ENCODE measurements at regions not wholly inside any gene's neighbourhood (a gene's known extent, or its start where the extent isn't known, plus 50 kb on each side); places are given as distances from the start of the nearest gene placed in this dataset.

DNA sequence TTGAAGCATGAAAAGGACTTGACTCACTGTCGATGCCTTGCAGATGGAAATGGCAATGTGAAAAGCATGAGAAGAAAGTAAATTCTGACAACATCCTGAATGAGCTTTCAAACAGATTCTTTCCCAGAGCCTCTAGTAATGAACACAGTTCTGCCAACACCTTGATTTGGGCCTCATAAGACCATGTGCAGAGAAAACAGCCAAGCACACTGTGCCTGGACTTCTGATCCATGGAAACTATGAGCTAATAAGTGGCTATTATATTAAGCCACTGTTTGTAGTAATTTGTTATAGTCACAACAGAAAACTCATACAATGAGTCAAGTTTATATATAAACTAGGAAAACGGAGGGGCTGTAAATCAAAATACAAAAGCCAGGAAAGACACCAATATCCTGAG, 477.3 kb downstream of the MBD2 start:
- no peak for DNase-seq
- no peak overlapping the region for H3K4me3 Mint-ChIP-seq
- no peaks in the 10 kb centered on the region for H3K4me1 Mint-ChIP-seq
- H3K9me3 Mint-ChIP-seq, result no peaks in the 10 kb centered on the region
- no peak overlapping the region for H3K27ac Mint-ChIP-seq
- no peaks in the 10 kb centered on the region for H3K36me3 Mint-ChIP-seq (ENCODE audit: low read depth)
- POLR2A ChIA-PET, result no interaction called here
- CTCF ChIA-PET, result interaction anchor here (0.6 kb wide), 1 partner anchor 194 kb away, joined by 4 read pairs; no protein-coding TSS in a partner anchor
- H3K27me3 Mint-ChIP-seq, result no peaks in the 10 kb centered on the region

DNA sequence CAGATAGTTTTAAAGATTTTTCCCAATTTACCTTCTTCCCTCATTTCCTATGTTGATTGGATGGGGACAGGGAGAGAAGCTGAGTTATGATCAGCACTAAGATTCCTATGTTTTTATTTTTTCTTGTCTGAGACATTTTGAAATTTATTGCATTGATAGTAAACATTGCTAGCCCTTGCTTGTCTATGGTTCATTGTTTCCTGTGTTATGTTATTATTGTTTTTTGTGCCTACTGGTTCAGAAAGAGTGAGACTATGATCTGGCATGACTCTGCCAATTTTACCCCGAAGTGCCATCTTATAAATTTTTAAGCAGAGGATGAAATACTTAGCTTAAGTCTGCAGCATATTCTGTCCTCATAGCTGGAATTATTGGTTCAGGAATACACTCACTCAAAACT, 478.5 kb downstream of the MBD2 start:
- Mint-ChIP-seq H3K9me3 (no peaks in the 10 kb centered on the region), H3K36me3 (ENCODE audit: low read depth) (no peaks in the 10 kb centered on the region), H3K4me3 (no peak overlapping the region), H3K27ac (no peak overlapping the region), H3K27me3 (no peaks in the 10 kb centered on the region), H3K4me1 (no peaks in the 10 kb centered on the region)
- CTCF ChIA-PET, result no interaction called here
- DNase-seq, result no peak
- POLR2A ChIA-PET, result no interaction called here

DNA sequence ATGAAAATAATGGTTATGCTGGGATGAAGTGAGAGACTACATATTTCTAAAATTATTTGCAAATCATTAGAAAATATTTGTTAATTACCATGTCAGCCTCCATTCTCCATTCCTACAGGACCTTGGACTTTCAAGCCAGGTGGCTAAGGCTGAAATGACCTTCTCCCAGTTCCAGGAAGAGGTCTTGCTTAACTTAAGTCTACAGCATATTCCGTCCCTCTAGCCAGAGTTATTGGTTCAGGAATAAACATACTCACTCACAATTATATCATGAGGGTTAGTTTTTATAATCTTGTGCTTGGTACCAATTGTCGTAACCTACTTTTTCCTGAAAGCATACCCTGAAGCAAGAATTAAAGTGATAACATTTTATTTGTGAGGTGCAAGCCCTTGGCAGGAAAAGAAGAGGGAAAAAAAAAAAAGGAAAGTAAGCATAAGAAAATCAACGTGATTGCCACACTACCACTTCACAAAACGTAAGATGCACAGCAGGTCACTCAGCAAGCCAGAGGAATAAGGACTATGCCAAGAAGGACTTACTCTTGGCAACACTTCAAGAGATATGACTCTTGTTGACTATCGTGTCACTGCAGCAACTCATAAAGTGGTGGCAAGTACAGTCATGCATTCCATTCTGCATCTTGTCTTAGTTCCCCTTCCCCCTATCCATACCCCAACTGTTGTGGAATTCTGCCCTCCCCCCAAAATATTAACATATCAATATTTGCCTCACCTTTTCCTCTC, 479.1 kb downstream of the MBD2 start:
- no peaks in the 10 kb centered on the region for H3K4me1 Mint-ChIP-seq
- no peak for DNase-seq
- no peaks in the 10 kb centered on the region for H3K9me3 Mint-ChIP-seq
- ChIA-PET POLR2A (no interaction called here), CTCF (no interaction called here)
- no peak overlapping the region for H3K27ac Mint-ChIP-seq
- no peak overlapping the region for H3K4me3 Mint-ChIP-seq
- H3K27me3 Mint-ChIP-seq, result no peaks in the 10 kb centered on the region
- no peaks in the 10 kb centered on the region for H3K36me3 Mint-ChIP-seq (ENCODE audit: low read depth)

DNA sequence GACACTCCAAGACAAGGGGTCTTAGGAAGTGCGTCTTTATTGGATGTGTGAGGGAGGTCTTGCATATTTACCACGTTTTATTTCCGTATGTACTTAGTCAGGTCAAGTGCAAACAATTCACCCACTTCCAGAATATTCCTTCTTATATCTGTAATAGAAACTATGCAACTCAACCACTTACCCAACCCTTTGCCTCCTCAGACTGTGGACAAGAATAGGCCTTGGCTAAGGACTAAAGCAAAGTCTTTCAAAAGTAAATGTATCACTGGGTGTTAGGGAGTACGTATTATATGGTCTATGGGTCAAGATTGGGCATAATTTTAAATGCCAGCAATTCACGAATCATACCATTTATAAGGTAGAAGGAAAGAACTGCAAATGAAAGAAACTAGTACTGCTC, 484.8 kb downstream of the MBD2 start:
- Mint-ChIP-seq H3K27me3 (no peaks in the 10 kb centered on the region), H3K4me1 (no peaks in the 10 kb centered on the region), H3K9me3 (peaks cover 4% of the 10 kb centered on the region), H3K36me3 (ENCODE audit: low read depth) (no peaks in the 10 kb centered on the region), H3K4me3 (no peak overlapping the region), H3K27ac (no peak overlapping the region)
- DNase-seq, result no peak
- POLR2A ChIA-PET, result no interaction called here
- CTCF ChIA-PET, result no interaction called here

DNA sequence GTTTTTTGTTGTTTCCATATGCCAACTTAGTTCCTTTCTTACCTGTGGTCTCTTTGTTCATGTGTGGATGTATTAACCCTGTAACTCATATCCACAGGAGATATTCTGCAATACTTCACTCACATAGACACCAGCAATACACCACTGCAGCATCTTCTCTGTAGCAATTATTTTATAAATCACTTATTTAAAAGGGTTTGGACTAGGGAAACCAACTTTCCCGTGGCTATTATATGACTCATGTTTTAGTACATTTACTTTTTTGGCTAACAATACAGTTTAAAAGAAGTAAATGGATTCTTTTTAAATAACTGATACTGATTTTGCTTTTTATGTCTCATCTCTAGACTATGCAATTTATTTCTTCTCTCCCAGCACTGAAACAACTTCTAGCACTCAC, 488.9 kb downstream of the MBD2 start:
- CTCF ChIA-PET, result no interaction called here
- no peak for DNase-seq
- H3K27me3 Mint-ChIP-seq, result no peaks in the 10 kb centered on the region

DNA sequence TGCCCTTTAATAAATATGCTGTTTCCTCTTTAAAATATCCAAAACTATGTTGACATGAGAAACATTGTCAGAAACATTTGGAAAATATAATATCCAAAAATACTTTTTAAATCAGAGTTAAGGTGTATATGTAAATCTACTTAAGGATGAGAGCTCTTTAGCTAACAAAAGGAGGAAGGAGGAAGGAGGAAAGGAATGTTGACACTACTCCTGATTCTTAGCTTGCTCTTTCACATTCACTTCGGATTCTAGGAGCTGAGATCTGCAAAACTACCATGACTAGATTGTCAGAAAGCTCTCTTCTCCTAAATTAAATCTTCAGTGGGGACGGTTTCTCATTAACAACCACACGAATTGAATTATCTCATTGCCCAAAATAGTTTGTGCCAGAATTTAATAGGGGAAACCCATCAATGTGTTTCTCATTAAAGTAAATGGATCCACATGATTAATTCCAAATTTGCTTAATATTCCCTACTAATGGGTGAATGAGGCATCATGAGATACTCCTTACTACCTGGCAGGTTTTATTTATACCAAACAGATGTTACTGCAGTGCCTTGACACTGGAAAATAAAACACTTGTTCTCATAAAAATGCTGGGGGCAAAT, 509.1 kb downstream of the MBD2 start:
- no peaks in the 10 kb centered on the region for H3K9me3 Mint-ChIP-seq
- H3K36me3 Mint-ChIP-seq (ENCODE audit: low read depth), result no peaks in the 10 kb centered on the region

More for the DNA sequence above, 488.9 kb downstream of the MBD2 start:
- H3K4me3 Mint-ChIP-seq, result no peak overlapping the region
- H3K36me3 Mint-ChIP-seq (ENCODE audit: low read depth), result no peaks in the 10 kb centered on the region
- POLR2A ChIA-PET, result interaction anchor here (0.5 kb wide), 1 partner anchor 290 kb away, joined by 4 read pairs; no protein-coding TSS in a partner anchor
- no peak overlapping the region for H3K27ac Mint-ChIP-seq
- H3K9me3 Mint-ChIP-seq, result peaks cover 9% of the 10 kb centered on the region
- no peaks in the 10 kb centered on the region for H3K4me1 Mint-ChIP-seq

DNA sequence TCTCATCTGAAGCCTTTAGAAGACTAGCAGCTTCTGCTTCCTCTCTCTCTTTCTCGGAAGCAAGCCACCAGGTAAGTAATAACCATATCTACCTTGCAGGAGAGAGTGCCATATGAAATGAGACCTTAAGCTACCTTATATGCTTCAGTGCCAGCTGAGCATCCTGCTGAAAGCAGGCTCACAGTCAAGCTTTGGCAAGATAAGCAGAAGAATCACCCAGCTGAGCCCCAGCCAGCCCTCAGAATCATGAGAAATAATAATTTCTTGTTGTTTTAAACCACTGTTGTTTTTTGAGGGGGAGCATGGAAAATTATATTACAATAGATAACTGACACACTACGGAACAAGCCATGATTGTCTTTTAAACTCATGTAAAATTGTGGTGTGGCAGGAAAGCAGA, 514.4 kb downstream of the MBD2 start:
- ChIA-PET POLR2A (no interaction called here), CTCF (no interaction called here)
- no peak overlapping the region for H3K4me3 Mint-ChIP-seq
- no peak overlapping the region for H3K27ac Mint-ChIP-seq
- no peaks in the 10 kb centered on the region for H3K36me3 Mint-ChIP-seq (ENCODE audit: low read depth)
- H3K4me1 Mint-ChIP-seq, result no peaks in the 10 kb centered on the region
- no peaks in the 10 kb centered on the region for H3K27me3 Mint-ChIP-seq
- H3K9me3 Mint-ChIP-seq, result no peaks in the 10 kb centered on the region
- DNase-seq, result no peak

More for the DNA sequence above, 509.1 kb downstream of the MBD2 start:
- Mint-ChIP-seq H3K4me1 (no peaks in the 10 kb centered on the region), H3K27me3 (no peaks in the 10 kb centered on the region), H3K4me3 (no peak overlapping the region), H3K27ac (no peak overlapping the region)
- ChIA-PET CTCF (no interaction called here), POLR2A (no interaction called here)
- DNase-seq, result no peak

DNA sequence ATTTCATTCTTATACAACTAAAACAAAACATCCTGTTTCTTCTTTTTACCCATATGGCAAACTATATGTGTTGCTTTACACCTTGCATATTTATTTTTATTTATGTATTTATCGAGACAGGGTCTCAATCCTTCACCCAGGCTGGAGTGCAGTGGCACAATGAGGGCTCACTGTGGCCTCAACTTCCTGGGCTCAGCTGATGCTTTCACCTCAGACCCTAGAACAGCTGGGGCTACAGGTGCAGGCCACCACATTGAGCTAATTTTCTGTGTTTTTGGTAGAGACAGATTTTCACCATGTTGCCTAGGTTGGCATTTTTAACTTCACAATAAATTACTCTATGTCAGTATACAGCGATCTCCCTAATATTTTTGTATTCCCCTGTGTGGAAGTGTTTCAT, 522.0 kb downstream of the MBD2 start:
- no peak overlapping the region for H3K27ac Mint-ChIP-seq
- H3K27me3 Mint-ChIP-seq, result no peaks in the 10 kb centered on the region
- no peak for DNase-seq
- no peaks in the 10 kb centered on the region for H3K36me3 Mint-ChIP-seq (ENCODE audit: low read depth)
- POLR2A ChIA-PET, result no interaction called here
- no peaks in the 10 kb centered on the region for H3K9me3 Mint-ChIP-seq
- H3K4me1 Mint-ChIP-seq, result no peaks in the 10 kb centered on the region
- CTCF ChIA-PET, result no interaction called here
- H3K4me3 Mint-ChIP-seq, result no peak overlapping the region

DNA sequence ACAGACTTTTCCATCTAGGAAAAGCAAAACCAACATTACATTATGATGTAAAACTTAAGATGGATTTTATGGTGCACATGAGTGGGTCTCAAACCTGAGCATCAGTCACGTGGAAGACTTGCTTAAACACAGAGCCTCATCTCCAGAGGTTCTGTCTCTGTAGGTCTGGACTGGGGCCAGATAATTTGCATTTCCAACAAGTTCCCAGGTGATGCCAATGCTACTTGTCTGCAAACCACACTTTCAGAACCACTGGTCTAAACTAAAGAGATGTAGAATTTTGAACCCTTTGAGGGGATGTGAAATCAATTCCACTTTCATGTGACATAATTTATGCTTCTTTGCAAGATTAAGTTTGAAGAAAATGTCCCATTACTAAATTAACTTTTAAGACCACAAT, 522.8 kb downstream of the MBD2 start:
- ChIA-PET POLR2A (no interaction called here), CTCF (no interaction called here)
- Mint-ChIP-seq H3K4me1 (no peaks in the 10 kb centered on the region), H3K27ac (no peak overlapping the region), H3K9me3 (no peaks in the 10 kb centered on the region), H3K4me3 (no peak overlapping the region), H3K36me3 (ENCODE audit: low read depth) (no peaks in the 10 kb centered on the region), H3K27me3 (no peaks in the 10 kb centered on the region)
- DNase-seq, result no peak

DNA sequence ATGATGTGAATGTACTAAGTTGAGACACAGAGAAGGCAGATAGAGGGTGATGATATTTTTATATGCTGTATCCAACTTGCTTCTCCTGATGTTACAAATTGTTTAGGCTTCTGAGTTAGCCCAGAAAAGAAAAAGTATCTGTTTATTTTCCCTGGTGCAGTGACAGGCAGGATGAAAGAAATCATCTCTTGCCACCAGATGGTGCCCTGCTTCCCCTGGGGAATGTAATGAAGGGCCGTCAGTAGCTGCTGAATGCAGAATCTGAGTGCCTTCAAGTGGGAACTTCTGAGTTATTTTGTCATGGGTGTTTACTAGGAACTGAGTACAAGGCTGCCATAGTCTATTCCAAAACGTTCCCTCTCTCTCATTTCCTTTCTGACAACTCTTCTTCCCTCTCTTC, 525.6 kb downstream of the MBD2 start:
- Mint-ChIP-seq H3K4me3 (no peak overlapping the region), H3K4me1 (no peaks in the 10 kb centered on the region), H3K27me3 (no peaks in the 10 kb centered on the region), H3K27ac (no peak overlapping the region), H3K9me3 (no peaks in the 10 kb centered on the region), H3K36me3 (ENCODE audit: low read depth) (no peaks in the 10 kb centered on the region)
- ChIA-PET CTCF (no interaction called here), POLR2A (no interaction called here)
- DNase-seq, result no peak

DNA sequence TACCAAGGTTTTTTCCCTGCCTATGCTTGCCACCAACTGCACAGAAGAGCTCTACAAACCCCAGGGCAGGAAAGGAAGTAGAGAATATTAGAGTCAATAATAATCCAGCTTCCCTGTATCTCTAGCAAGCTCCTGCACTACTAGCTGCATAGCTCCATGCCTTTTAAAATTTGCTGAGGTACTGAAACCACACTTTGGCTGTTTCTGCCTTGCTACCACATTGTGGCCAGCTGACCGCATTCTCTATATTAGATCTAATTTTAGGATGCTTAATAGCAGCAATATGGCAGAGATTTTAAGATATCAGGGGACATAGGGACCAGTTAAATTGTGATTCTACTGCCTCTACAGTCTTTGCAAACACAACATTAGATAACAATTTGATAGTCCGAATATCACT, 534.6 kb downstream of the MBD2 start:
- no peak overlapping the region for H3K27ac Mint-ChIP-seq
- H3K27me3 Mint-ChIP-seq, result no peaks in the 10 kb centered on the region
- H3K36me3 Mint-ChIP-seq (ENCODE audit: low read depth), result no peaks in the 10 kb centered on the region
- no peak for DNase-seq
- ChIA-PET CTCF (no interaction called here), POLR2A (no interaction called here)
- H3K4me1 Mint-ChIP-seq, result no peaks in the 10 kb centered on the region
- H3K9me3 Mint-ChIP-seq, result no peaks in the 10 kb centered on the region
- no peak overlapping the region for H3K4me3 Mint-ChIP-seq

DNA sequence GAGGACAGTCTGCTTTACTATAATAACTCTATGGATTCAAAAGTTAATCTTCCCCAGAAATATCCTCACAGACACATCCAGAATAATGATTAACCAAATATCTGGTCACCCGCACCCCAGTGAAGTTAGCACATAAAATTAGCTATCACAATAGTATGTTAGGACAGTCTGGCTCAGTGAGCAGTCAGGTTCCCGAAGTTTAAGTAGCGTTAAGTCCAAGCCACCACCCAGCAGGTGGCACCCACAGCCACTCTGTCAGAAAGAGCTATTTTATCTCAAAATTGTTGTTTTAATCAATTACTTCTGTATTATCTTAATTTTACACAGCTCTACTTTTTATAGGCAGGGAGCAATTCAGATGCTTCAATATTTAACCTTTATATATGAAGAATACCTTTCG, 537.5 kb downstream of the MBD2 start:
- Mint-ChIP-seq H3K36me3 (ENCODE audit: low read depth) (no peaks in the 10 kb centered on the region), H3K9me3 (no peaks in the 10 kb centered on the region), H3K4me1 (no peaks in the 10 kb centered on the region), H3K4me3 (no peak overlapping the region), H3K27me3 (no peaks in the 10 kb centered on the region), H3K27ac (no peak overlapping the region)
- ChIA-PET POLR2A (no interaction called here), CTCF (no interaction called here)
- no peak for DNase-seq

DNA sequence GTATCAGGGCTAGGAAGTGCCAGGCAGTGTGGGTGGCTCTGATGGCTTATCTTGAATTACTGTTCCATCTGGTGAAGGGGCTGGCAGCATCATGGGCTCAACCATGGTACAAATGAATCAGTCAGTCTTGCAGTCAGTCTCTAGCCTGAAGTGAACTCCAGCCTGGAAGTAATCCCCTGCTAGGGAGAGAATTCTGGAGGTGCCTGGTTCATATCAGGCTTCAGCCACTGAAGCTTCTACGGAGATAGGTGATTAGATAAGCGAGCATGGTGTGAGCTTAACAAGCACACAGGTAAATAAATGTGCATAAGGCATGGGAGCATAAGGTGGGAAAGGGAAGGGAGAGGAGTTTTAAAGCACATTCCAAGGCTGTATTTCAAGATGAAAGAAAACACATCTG, 541.7 kb downstream of the MBD2 start:
- POLR2A ChIA-PET, result interaction anchor here (0.7 kb wide), 1 partner anchor 22 kb away, joined by 3 read pairs; no protein-coding TSS in a partner anchor
- H3K27ac Mint-ChIP-seq, result no peak overlapping the region
- no peak overlapping the region for H3K4me3 Mint-ChIP-seq
- no peak for DNase-seq
- CTCF ChIA-PET, result no interaction called here
- H3K9me3 Mint-ChIP-seq, result no peaks in the 10 kb centered on the region
- H3K36me3 Mint-ChIP-seq (ENCODE audit: low read depth), result no peaks in the 10 kb centered on the region
- no peaks in the 10 kb centered on the region for H3K4me1 Mint-ChIP-seq
- H3K27me3 Mint-ChIP-seq, result no peaks in the 10 kb centered on the region

DNA sequence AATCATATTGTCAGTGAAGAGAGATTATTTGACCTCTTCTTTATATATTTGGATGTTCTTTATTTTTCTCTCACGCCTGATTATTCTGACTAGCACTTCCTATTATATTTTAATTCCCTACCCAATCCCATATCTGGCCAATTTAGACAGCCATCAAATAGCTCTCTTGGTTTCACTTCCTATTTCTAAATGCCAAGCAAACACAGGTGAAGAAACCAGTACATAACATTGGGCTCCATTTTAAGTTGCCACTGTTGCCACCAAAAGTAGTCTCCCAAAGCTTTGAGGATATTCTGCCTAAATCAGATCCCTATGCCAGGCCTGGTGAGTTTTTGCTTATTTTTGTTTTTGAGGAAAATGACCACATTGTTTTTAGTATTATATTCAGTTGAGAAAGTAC, 547.0 kb downstream of the MBD2 start:
- ChIA-PET CTCF (no interaction called here), POLR2A (no interaction called here)

More for the DNA sequence above, 547.0 kb downstream of the MBD2 start:
- Mint-ChIP-seq H3K4me3 (no peak overlapping the region), H3K9me3 (peaks cover 5% of the 10 kb centered on the region), H3K27ac (no peak overlapping the region), H3K36me3 (ENCODE audit: low read depth) (no peaks in the 10 kb centered on the region), H3K27me3 (no peaks in the 10 kb centered on the region), H3K4me1 (no peaks in the 10 kb centered on the region)
- DNase-seq, result no peak

Data from activated CD4-positive, alpha-beta T cell treated with anti-CD3 and anti-CD28 coated beads, Interleukin-2, amount 10 ng/mL, durations not matched to agents 7 days and 5 days (primary cell).